GM12878 (cell line): ENCODE measurements at regions not wholly inside any gene's neighbourhood (a gene's known extent, or its start where the extent isn't known, plus 50 kb on each side); places are given as distances from the start of the nearest gene placed in this dataset.

Experiments
- ATAC-seq: fragments of 200-7000 bp; cut with Tn5 transposase; 3 replicates; pipeline ENCODE4 v1.9.1; 2020; ENCODE audit warnings: mild to moderate bottlenecking, moderate library complexity
- BruUV-seq: library from RNA; stranded (reverse); fragments of 400-500 nt; replicated peaks from 2 replicates; lab custom pipeline; 2021; lab: Mats Ljungman, UMichigan
- CTCF ChIA-PET: fragments of 300-600 bp; sonication (Branson Sonifier 250); formaldehyde crosslinking; extraction: SDS; loops from one replicate; lab custom pipeline; 2021; ENCODE audit warnings: inconsistent platforms; lab: Yijun Ruan, JAX
- POLR2A ChIA-PET: fragments of 350-600 bp; formaldehyde crosslinking; extraction: SDS; loops from one replicate; lab custom pipeline; 2021; ENCODE audit warnings: inconsistent platforms; lab: Charles Lee
- RAD21 ChIA-PET: fragments of 300-600 bp; sonication (Branson Sonifier 250); formaldehyde crosslinking; loops from one replicate; lab custom pipeline; 2023; ENCODE audit warnings: antibody characterized with exemption; ENCODE audit not compliant: unreplicated experiment; lab: Charles Lee
- SMC1A ChIA-PET: fragments of 300-600 bp; sonication (Branson Sonifier 250); formaldehyde crosslinking; loops from one replicate; lab custom pipeline; 2023; ENCODE audit not compliant: unreplicated experiment, uncharacterized antibody; lab: Charles Lee
- DNase-seq: peaks from one replicate; pipeline ENCODE4 v3.0.0-alpha.2; 2011; ENCODE audit warnings: low read depth, low spot score
- FAIRE-seq: peaks from 3 replicates; lab custom pipeline; 2011; peaks lifted over from hg19 to GRCh38; lab: Jason Lieb, UNC
- H2AFZ ChIP-seq: 2 replicates; pipeline ENCODE4 v1.6.0; 2011; ENCODE audit warnings: low read depth, low read length, control low read depth; ENCODE audit not compliant: control insufficient read depth
- H3K27ac ChIP-seq: 2 replicates; pipeline ENCODE4 v1.5.1; 2011; ENCODE audit warnings: control low read depth; ENCODE audit not compliant: control insufficient read depth, insufficient read depth
- H3K27me3 ChIP-seq, 2 experiments: replicated peaks in 1 of 2; 2 replicates each; pipeline versions ENCODE4 v1.6.0 to v1.6.1; 2011; ENCODE audit warnings: low read length in 1 of 2; ENCODE audit not compliant: control insufficient read depth in 2 of 2, insufficient read depth in 2 of 2
- H3K36me3 ChIP-seq, 2 experiments: 2 replicates each; pipeline ENCODE4 v1.5.1; 2011; ENCODE audit warnings: low read length in 1 of 2; ENCODE audit not compliant: control insufficient read depth in 2 of 2, insufficient read depth in 2 of 2
- H3K4me1 ChIP-seq: 2 replicates; pipeline ENCODE4 v1.6.1; 2011; ENCODE audit warnings: mild to moderate bottlenecking, low read length, moderate library complexity, mixed read lengths; ENCODE audit not compliant: control insufficient read depth, insufficient read depth
- H3K4me2 ChIP-seq: 2 replicates; pipeline ENCODE4 v1.6.0; 2011; ENCODE audit warnings: control low read depth; ENCODE audit not compliant: control insufficient read depth, insufficient read depth
- H3K4me3 ChIP-seq: fragments of 200-600 bp; sonication (generic); 2 replicates; pipeline ENCODE4 v1.5.1; 2016
- H3K79me2 ChIP-seq: 2 replicates; pipeline ENCODE4 v1.6.0; 2011; ENCODE audit warnings: low read length; ENCODE audit not compliant: control insufficient read depth, insufficient read depth
- H3K9ac ChIP-seq: 2 replicates; pipeline ENCODE4 v1.8.0; 2011; ENCODE audit warnings: low read length, control low read depth, mixed read lengths; ENCODE audit not compliant: control insufficient read depth, insufficient read depth
- H3K9me3 ChIP-seq: replicated peaks from 3 replicates; pipeline ENCODE4 v1.5.1; 2011; ENCODE audit warnings: mild to moderate bottlenecking, low read length; ENCODE audit not compliant: control insufficient read depth, insufficient read depth
- H4K20me1 ChIP-seq: 2 replicates; pipeline ENCODE4 v1.6.0; 2011; ENCODE audit not compliant: control insufficient read depth, insufficient read depth
- ATF7 ChIP-seq: fragments of 450-650 bp; IDR thresholded peaks from 2 replicates; pipeline ENCODE4 v1.6.1; 2016; ENCODE audit warnings: low read depth, mild to moderate bottlenecking
- BACH1 ChIP-seq: fragments of 450-650 bp; IDR thresholded peaks from 2 replicates; pipeline ENCODE4 v1.6.1; 2017; ENCODE audit warnings: mild to moderate bottlenecking, borderline replicate concordance
- CBX3 ChIP-seq: fragments of 200-600 bp; sonication (generic); IDR thresholded peaks from 2 replicates; pipeline ENCODE4 v1.6.1; 2016; ENCODE audit warnings: low read depth, borderline replicate concordance
- CREM ChIP-seq: IDR thresholded peaks from 2 replicates; pipeline ENCODE4 v1.6.1; 2014; ENCODE audit warnings: antibody characterized with exemption, low read depth
- DPF2 ChIP-seq: fragments of 450-650 bp; IDR thresholded peaks from 2 replicates; pipeline ENCODE4 v1.6.1; 2017; ENCODE audit warnings: mild to moderate bottlenecking
- ELK1 ChIP-seq: IDR thresholded peaks from 2 replicates; pipeline ENCODE4 v1.6.1; 2012; ENCODE audit warnings: low read depth, low read length, improper control_type of control experiment
- EP300 ChIP-seq, 2 experiments: fragments of 150-350 bp in 1 of 2; IDR thresholded peaks; 2 replicates each; pipeline ENCODE4 v1.6.1; 2011 to 2012; ENCODE audit warnings: low read depth in 2 of 2, low read length in 2 of 2, borderline replicate concordance in 1 of 2, improper control_type of control experiment in 1 of 2, inconsistent platforms in 1 of 2; ENCODE audit not compliant: control insufficient read depth in 1 of 2
- FOS ChIP-seq: IDR thresholded peaks from 3 replicates; pipeline ENCODE4 v1.6.1; 2011; ENCODE audit warnings: borderline replicate concordance; ENCODE audit not compliant: insufficient read length; ENCODE audit errors: extremely low read depth
- IKZF1 ChIP-seq: fragments of 450-650 bp; conservative IDR thresholded peaks from 2 replicates; pipeline ENCODE4 v1.6.1; 2017; ENCODE audit warnings: antibody characterized with exemption, mild to moderate bottlenecking
- IRF3 ChIP-seq: fragments of 450-650 bp; IDR thresholded peaks from 2 replicates; pipeline ENCODE4 v1.6.1; 2014; ENCODE audit warnings: mild to moderate bottlenecking
- IRF4 ChIP-seq: IDR thresholded peaks from 2 replicates; pipeline ENCODE4 v1.6.1; 2011; ENCODE audit warnings: low read depth, low read length
- MEF2B ChIP-seq: fragments of 450-650 bp; IDR thresholded peaks from 2 replicates; pipeline ENCODE4 v1.6.1; 2018; ENCODE audit warnings: mild to moderate bottlenecking, moderate library complexity; ENCODE audit not compliant: partially characterized antibody, poor library complexity, severe bottlenecking
- NFIC ChIP-seq: IDR thresholded peaks from 2 replicates; pipeline ENCODE4 v1.6.1; 2012; ENCODE audit warnings: low read depth, mild to moderate bottlenecking, inconsistent platforms, low read length, moderate library complexity
- NR2C1 ChIP-seq: fragments of 450-650 bp; IDR thresholded peaks from 2 replicates; pipeline ENCODE4 v1.6.1; 2017; ENCODE audit warnings: antibody characterized with exemption, mild to moderate bottlenecking, moderate library complexity
- RCOR1 ChIP-seq: conservative IDR thresholded peaks from 2 replicates; pipeline ENCODE4 v1.6.1; 2012; ENCODE audit warnings: low read depth, low read length, improper control_type of control experiment
- SP1 ChIP-seq: IDR thresholded peaks from one replicate; pipeline ENCODE4 v1.6.1; 2011; ENCODE audit warnings: low read depth, low read length
- SUZ12 ChIP-seq: fragments of 200-600 bp; sonication (generic); IDR thresholded peaks from one replicate; pipeline ENCODE4 v1.6.1; 2018; ENCODE audit warnings: antibody characterized with exemption, mild to moderate bottlenecking; ENCODE audit not compliant: unreplicated experiment
- ZBED1 ChIP-seq: IDR thresholded peaks from 2 replicates; pipeline ENCODE4 v1.6.1; 2016; ENCODE audit warnings: borderline replicate concordance
- ZBTB33 ChIP-seq: fragments of 450-650 bp; IDR thresholded peaks from 2 replicates; pipeline ENCODE4 v1.6.1; 2017; ENCODE audit warnings: mild to moderate bottlenecking
- ZBTB4 ChIP-seq: fragments of 450-650 bp; formaldehyde crosslinking; IDR thresholded peaks from 2 replicates; pipeline ENCODE4 v1.4.0; 2022; ENCODE audit warnings: mild to moderate bottlenecking, moderate library complexity
- in situ Hi-C: fragments of 300-500 bp; cut with MboI; formaldehyde crosslinking; loops from 9 replicates; pipeline ENCODE4 v1.14.3; 2018; ENCODE audit warnings: mixed read lengths
- intact Hi-C: fragments of 100-400 bp; cut with micrococcal nuclease; formaldehyde crosslinking; loops from one replicate; pipeline ENCODE4 v1.14.2; 2022; ENCODE audit not compliant: unreplicated experiment

GRCh38 chrX:98514032-98514431, 1630.3 kb downstream of the RPA4 start:
- DNase-seq, result no peak
- no peaks in the 10 kb centered on the region for H3K27me3 ChIP-seq
- H3K4me1 ChIP-seq, result no peaks in the 10 kb centered on the region
- BruUV-seq, result no TSS peak
- H3K79me2 ChIP-seq, result no peaks in the 10 kb centered on the region
- SMC1A ChIA-PET, result no interaction called here
- FAIRE-seq, result no peak
- no peaks in the 10 kb centered on the region for H3K9me3 ChIP-seq
- no peaks in the 10 kb centered on the region for H4K20me1 ChIP-seq
- CTCF ChIA-PET, result no interaction called here
- intact Hi-C loops, result no loop called here
- H2AFZ ChIP-seq, result no peak overlapping the region
- in situ Hi-C loops, result no loop called here
- RAD21 ChIA-PET, result no interaction called here
- ATAC-seq, result no peak
- H3K9ac ChIP-seq, result no peak overlapping the region
- no peak overlapping the region for H3K27ac ChIP-seq
- H3K36me3 ChIP-seq, result no peaks in the 10 kb centered on the region
- H3K4me2 ChIP-seq, result no peak overlapping the region
- H3K4me3 ChIP-seq, result no peak overlapping the region
- TF ChIP-seq SP1, result no peak
- no peak for TF ChIP-seq CREM
- TF ChIP-seq IKZF1, result no peak
- no peak for TF ChIP-seq ZBTB4 (CRISPR knock-in tag)
- no peak for TF ChIP-seq NFIC
- TF ChIP-seq FOS, result no peak
- TF ChIP-seq CBX3, result no peak
- TF ChIP-seq EP300 (IDR thresholded peaks at IDR 0.05; ENCODE audit: borderline replicate concordance in 1 of 2, control insufficient read depth in 1 of 2, low read depth in 2 of 2, low read length in 2 of 2), result no peak
- no peak for TF ChIP-seq RCOR1
- TF ChIP-seq ATF7, result no peak
- no peak for TF ChIP-seq DPF2
- no peak for TF ChIP-seq MEF2B
- no peak for TF ChIP-seq ZBED1
- no peak for TF ChIP-seq BACH1
- no peak for TF ChIP-seq ELK1
- TF ChIP-seq SUZ12, result no peak
- TF ChIP-seq IRF4, result no peak
- no peak for TF ChIP-seq ZBTB33
- no peak for TF ChIP-seq NR2C1
- no peak for TF ChIP-seq IRF3
- POLR2A ChIA-PET, result no interaction called here
